22Rv1 (cell line): ENCODE measurements at regions not wholly inside any gene's neighbourhood (a gene's known extent, or its start where the extent isn't known, plus 50 kb on each side); places are given as distances from the start of the nearest gene placed in this dataset.

Experiments used
- CTCF ChIP-seq: fragments of 450-650 bp; IDR thresholded peaks from 2 replicates; pipeline ENCODE4 v1.5.1; 2017; ENCODE audit warnings: mild to moderate bottlenecking
- ZFX ChIP-seq: fragments of 450-650 bp; IDR thresholded peaks from 2 replicates; pipeline ENCODE4 v1.6.1; 2017; ENCODE audit warnings: antibody characterized with exemption, borderline replicate concordance

GRCh38 chr18:40695526-40695925 lies 1259.5 kb upstream of the PIK3C3 start:
- TF ChIP-seq CTCF (no peak), ZFX (no peak)
